Breast epithelium (tissue), 4 donors: ENCODE measurements at regions not wholly inside any gene's neighbourhood (a gene's known extent, or its start where the extent isn't known, plus 50 kb on each side); places are given as distances from the start of the nearest gene placed in this dataset.

Source experiments
- DNase-seq, 2 donors: peaks; one replicate each; pipeline ENCODE4 v3.0.0-alpha.2; 2019; ENCODE audit warnings: low spot score in 2 of 2
- H3K27ac ChIP-seq, 2 donors: fragments of 200-600 bp; sonication (generic) in 1 of 2; one replicate each; pipeline ENCODE4 v1.5.1; 2016 to 2019; ENCODE audit warnings: mild to moderate bottlenecking in 1 of 2
- H3K27me3 ChIP-seq, 2 donors: fragments of 200-600 bp; sonication (generic) in 1 of 2; one replicate each; pipeline versions ENCODE4 v1.5.1 to v1.6.0; 2017 to 2019; ENCODE audit warnings: control low read depth in 1 of 2, mild to moderate bottlenecking in 1 of 2
- H3K36me3 ChIP-seq: fragments of 200-600 bp; one replicate; pipeline ENCODE4 v1.5.1; 2019
- H3K4me1 ChIP-seq, 2 donors: fragments of 200-600 bp; sonication (generic); one replicate each; pipeline ENCODE4 v1.5.1; 2016 to 2019; ENCODE audit warnings: control low read depth in 1 of 2
- H3K4me3 ChIP-seq, 3 donors: fragments of 200-600 bp; sonication (generic); 1 replicate in 2 of 3; 2 replicates in 1 of 3; pipeline ENCODE4 v1.5.1; 2016 to 2019; ENCODE audit warnings: mild to moderate bottlenecking in 3 of 3, moderate library complexity in 2 of 3
- H3K9me3 ChIP-seq, 2 donors: fragments of 200-600 bp; sonication (generic) in 1 of 2; one replicate each; pipeline ENCODE4 v1.5.1; 2016 to 2019; ENCODE audit warnings: control low read depth in 1 of 2
- POLR2A ChIP-seq: fragments of 450-650 bp; IDR thresholded peaks from one replicate; pipeline ENCODE4 v1.6.1; 2016; ENCODE audit warnings: antibody characterized with exemption, mild to moderate bottlenecking, moderate library complexity
- POLR2AphosphoS5 ChIP-seq, 3 donors: sonication (generic); formaldehyde crosslinking; IDR thresholded peaks; one replicate each; pipeline ENCODE4 v1.6.1; 2017; ENCODE audit warnings: antibody characterized with exemption in 3 of 3
- intact Hi-C: fragments of 100-400 bp; cut with DNase I; formaldehyde crosslinking; loops from one replicate; pipeline ENCODE4 v1.15.1; 2023; ENCODE audit warnings: low total_unique reads
- TF ChIP-seq, protein P1 (sequence below), 3 donors: fragments of 450-650 bp; IDR thresholded peaks; one replicate each; pipeline ENCODE4 v1.5.1; 2016 to 2017; ENCODE audit warnings: antibody characterized with exemption in 3 of 3, mild to moderate bottlenecking in 3 of 3, moderate library complexity in 3 of 3

DNA sequence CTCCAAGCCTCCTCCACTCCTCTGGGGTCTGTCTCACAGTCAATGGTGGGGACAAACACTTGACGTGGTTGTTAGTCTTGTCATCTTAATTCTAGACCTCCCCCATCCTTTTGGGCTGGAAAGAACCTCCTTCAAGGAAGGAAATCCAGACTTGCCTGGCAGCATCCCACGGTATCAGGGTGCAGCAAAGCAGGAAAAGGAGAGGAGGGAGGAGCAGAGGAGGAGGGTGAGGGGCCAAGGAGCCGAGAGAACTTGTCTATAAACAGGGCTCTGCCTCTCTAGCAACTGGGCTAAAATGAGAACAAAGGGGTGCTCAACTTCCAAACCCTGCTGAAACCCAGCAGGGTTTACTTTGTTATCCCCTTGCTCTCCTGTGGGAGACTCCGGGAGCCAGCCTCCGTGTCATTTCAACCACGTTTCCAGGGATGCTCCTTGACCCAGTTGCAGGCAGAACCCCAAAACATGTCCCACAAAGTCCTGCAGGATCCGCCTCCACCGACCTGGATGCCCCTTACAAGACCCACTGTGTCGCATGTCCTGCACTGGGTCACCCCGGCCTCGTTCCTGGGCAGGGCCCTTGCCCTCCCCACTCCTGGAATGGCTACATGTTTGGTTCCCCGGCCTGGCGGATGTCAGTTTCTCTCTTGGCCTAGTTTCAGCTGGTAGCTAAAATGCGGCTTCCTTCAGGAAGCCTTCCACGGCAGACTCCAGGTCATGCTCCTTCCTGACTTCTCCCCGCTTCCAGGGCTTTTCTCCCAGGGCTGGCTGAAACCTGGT, 69.7 kb upstream of the MGMT start:
- no peak overlapping the region for H3K4me3 ChIP-seq
- TF ChIP-seq, protein P1, sequence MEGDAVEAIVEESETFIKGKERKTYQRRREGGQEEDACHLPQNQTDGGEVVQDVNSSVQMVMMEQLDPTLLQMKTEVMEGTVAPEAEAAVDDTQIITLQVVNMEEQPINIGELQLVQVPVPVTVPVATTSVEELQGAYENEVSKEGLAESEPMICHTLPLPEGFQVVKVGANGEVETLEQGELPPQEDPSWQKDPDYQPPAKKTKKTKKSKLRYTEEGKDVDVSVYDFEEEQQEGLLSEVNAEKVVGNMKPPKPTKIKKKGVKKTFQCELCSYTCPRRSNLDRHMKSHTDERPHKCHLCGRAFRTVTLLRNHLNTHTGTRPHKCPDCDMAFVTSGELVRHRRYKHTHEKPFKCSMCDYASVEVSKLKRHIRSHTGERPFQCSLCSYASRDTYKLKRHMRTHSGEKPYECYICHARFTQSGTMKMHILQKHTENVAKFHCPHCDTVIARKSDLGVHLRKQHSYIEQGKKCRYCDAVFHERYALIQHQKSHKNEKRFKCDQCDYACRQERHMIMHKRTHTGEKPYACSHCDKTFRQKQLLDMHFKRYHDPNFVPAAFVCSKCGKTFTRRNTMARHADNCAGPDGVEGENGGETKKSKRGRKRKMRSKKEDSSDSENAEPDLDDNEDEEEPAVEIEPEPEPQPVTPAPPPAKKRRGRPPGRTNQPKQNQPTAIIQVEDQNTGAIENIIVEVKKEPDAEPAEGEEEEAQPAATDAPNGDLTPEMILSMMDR (IDR thresholded peaks at IDR 0.05), result no peak
- TF ChIP-seq POLR2A, result no peak
- TF ChIP-seq POLR2AphosphoS5 (IDR thresholded peaks at IDR 0.05), result no peak
- no peak for DNase-seq
- no peak overlapping the region for H3K27ac ChIP-seq
- no peaks in the 10 kb centered on the region for H3K4me1 ChIP-seq
- H3K36me3 ChIP-seq, result no peaks in the 10 kb centered on the region
- H3K27me3 ChIP-seq, result peaks cover 0 to 8% of the 10 kb centered on the region in 2 donors
- intact Hi-C loops, result no loop called here
- no peaks in the 10 kb centered on the region for H3K9me3 ChIP-seq

DNA sequence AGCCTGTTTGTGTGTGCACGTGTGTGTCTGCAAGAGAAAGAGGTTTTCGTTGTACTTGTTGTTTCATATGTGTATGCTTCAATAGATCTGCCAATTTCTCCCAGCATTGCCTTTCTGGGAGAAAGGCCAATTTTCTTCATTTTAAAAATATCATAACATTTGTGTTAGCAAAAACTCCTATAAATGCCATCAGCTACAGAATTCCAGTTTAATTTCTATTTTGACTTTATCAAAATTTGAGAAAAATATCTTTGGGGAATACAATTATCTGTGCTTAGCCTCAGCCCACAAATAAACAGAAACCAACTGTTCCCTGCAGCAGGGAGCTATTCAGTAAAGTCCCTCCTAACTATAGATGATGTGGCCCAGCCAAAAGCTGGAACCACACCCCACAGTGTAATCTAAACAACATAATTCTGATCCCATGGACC, 68.3 kb upstream of the MGMT start:
- intact Hi-C loops, result no loop called here
- Histone ChIP-seq H3K9me3 (no peaks in the 10 kb centered on the region), H3K27me3 (peaks cover 0 to 4% of the 10 kb centered on the region in 2 donors), H3K27ac (no peak overlapping the region), H3K4me3 (no peak overlapping the region), H3K36me3 (no peaks in the 10 kb centered on the region), H3K4me1 (no peaks in the 10 kb centered on the region)
- no peak for DNase-seq
- TF ChIP-seq, protein P1 (IDR thresholded peaks at IDR 0.05), result no peak
- TF ChIP-seq POLR2A (no peak), POLR2AphosphoS5 (IDR thresholded peaks at IDR 0.05) (no peak)

DNA sequence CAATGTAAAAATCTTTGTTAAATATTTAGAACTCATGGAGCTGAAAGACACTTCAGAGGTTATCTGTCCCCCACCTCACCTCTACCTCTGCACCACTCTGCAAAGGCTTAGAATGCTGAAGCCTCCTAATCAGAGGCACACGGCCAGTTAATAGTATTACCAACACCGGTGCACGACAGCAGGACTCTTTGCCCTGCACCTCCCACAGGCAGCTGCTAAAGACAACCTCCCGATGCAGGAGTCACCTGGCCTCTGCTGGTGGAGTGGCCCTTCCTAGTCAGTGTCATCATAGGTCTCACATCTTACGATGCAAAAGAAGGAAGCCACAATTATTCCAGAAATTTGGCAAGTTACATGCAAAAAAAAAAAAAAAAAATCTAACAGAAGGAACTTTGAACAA, 66.6 kb upstream of the MGMT start:
- Histone ChIP-seq H3K27ac (no peak overlapping the region), H3K36me3 (no peaks in the 10 kb centered on the region), H3K4me1 (no peaks in the 10 kb centered on the region), H3K9me3 (no peaks in the 10 kb centered on the region), H3K4me3 (no peak overlapping the region), H3K27me3 (no peaks in the 10 kb centered on the region)
- DNase-seq, result peak in 1 of 2 donors; percentile 26
- intact Hi-C loops, result no loop called here
- TF ChIP-seq, protein P1 (IDR thresholded peaks at IDR 0.05), result no peak
- TF ChIP-seq POLR2AphosphoS5 (IDR thresholded peaks at IDR 0.05) (no peak), POLR2A (no peak)

DNA sequence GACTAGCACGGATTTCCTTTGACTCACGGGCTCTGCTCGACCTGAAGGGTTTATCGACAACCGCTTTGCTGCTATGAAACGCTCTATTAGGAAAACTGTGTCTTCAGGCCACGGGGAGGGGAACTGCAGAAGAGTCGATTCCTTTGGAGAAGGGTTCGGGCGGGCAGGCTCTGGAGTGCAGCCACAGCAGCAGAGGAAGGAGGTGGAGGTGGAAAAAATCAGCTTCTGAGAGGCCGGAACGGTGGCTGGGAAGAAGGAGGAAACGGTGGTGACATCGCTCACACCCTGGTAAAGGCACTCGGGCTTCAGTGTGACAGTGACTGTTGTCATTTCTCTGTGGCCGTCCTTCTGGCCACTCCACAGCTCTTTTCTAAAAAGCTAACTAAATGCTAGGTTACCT, 64.6 kb upstream of the MGMT start:
- TF ChIP-seq POLR2A, result no peak
- TF ChIP-seq POLR2AphosphoS5 (IDR thresholded peaks at IDR 0.05), result no peak
- TF ChIP-seq, protein P1 (IDR thresholded peaks at IDR 0.05), result no peak
- Histone ChIP-seq H3K27me3 (no peaks in the 10 kb centered on the region), H3K27ac (no peak overlapping the region), H3K9me3 (no peaks in the 10 kb centered on the region), H3K4me1 (no peaks in the 10 kb centered on the region), H3K36me3 (no peaks in the 10 kb centered on the region), H3K4me3 (no peak overlapping the region)
- intact Hi-C loops, result no loop called here
- DNase-seq, result no peak

DNA sequence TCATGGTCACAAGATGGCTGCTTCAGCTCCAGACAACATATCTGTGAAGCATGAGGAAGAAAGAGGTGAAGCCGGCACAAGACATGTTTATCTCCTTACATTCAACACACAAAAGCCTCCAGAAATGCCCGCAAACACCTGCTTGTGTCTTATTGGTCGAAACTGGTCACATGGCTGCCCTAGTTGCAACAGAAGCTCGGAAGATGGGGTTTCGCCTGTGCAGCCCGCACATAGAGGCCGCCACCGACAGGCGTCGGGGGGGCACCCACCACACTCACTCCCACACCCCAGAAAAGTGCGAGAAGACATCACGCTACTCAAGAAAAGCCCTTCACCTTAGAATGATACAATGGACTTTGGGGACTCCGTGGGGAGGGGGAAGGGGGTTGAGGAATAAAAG, 63.0 kb upstream of the MGMT start:
- Histone ChIP-seq H3K4me3 (no peak overlapping the region), H3K9me3 (no peaks in the 10 kb centered on the region), H3K27ac (no peak overlapping the region), H3K4me1 (no peaks in the 10 kb centered on the region), H3K36me3 (no peaks in the 10 kb centered on the region), H3K27me3 (no peaks in the 10 kb centered on the region)
- intact Hi-C loops, result no loop called here
- DNase-seq, result no peak
- TF ChIP-seq POLR2A (no peak), POLR2AphosphoS5 (IDR thresholded peaks at IDR 0.05) (no peak)
- TF ChIP-seq, protein P1 (IDR thresholded peaks at IDR 0.05), result no peak
